A673 (cell line): ENCODE measurements at regions not wholly inside any gene's neighbourhood (a gene's known extent, or its start where the extent isn't known, plus 50 kb on each side); places are given as distances from the start of the nearest gene placed in this dataset.

Experiments used
- EZH2 ChIP-seq: fragments of 200-600 bp; sonication (generic); IDR thresholded peaks from 2 replicates; pipeline ENCODE4 v1.6.1; 2017; ENCODE audit warnings: borderline replicate concordance, low read depth, mild to moderate bottlenecking, mixed read lengths, antibody characterized with exemption, low read length; ENCODE audit not compliant: poor library complexity, severe bottlenecking
- TF ChIP-seq, protein P1 (sequence below): fragments of 300-800, 200-600 bp; sonication (generic); conservative IDR thresholded peaks from 2 replicates; pipeline ENCODE4 v1.5.1; 2017; ENCODE audit warnings: low read depth, mild to moderate bottlenecking, antibody characterized with exemption, low read length, moderate library complexity, mixed read lengths

DNA sequence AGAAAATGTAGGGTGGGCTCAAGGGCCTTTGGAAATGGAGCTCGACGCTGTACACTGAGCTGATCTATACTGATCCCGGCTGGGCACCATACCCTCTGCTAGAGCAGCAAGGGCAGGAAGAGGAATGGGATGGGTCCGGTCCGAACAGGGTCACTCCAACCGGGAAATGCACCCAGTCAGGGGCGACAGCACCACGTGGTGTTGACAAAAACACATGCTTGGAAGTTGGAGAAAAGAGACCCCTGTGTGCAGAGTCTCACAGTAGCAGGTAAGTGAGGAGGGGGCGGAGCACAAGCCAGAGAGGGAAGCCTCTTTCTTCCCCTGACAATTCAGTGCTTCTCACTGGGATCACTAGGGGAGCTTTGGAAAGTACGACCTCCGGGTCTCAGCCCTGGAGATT is 84.1 kb upstream of the ASB18 start:
- TF ChIP-seq EZH2 = no peak
- TF ChIP-seq, protein P1, sequence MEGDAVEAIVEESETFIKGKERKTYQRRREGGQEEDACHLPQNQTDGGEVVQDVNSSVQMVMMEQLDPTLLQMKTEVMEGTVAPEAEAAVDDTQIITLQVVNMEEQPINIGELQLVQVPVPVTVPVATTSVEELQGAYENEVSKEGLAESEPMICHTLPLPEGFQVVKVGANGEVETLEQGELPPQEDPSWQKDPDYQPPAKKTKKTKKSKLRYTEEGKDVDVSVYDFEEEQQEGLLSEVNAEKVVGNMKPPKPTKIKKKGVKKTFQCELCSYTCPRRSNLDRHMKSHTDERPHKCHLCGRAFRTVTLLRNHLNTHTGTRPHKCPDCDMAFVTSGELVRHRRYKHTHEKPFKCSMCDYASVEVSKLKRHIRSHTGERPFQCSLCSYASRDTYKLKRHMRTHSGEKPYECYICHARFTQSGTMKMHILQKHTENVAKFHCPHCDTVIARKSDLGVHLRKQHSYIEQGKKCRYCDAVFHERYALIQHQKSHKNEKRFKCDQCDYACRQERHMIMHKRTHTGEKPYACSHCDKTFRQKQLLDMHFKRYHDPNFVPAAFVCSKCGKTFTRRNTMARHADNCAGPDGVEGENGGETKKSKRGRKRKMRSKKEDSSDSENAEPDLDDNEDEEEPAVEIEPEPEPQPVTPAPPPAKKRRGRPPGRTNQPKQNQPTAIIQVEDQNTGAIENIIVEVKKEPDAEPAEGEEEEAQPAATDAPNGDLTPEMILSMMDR = no peak
